HFFc6 (cell line): ENCODE measurements at regions not wholly inside any gene's neighbourhood (a gene's known extent, or its start where the extent isn't known, plus 50 kb on each side); places are given as distances from the start of the nearest gene placed in this dataset.

ENCODE experiments used
- DNase-seq: peaks from one replicate; pipeline ENCODE4 v3.0.0-alpha.2; 2018
- H3K27ac Mint-ChIP-seq: 2 replicates; pipeline ENCODE4 v1.8.0; 2020; ENCODE audit warnings: mild to moderate bottlenecking, mixed read lengths
- H3K27me3 Mint-ChIP-seq: 2 replicates; pipeline ENCODE4 v1.8.0; 2021; ENCODE audit warnings: mild to moderate bottlenecking, moderate library complexity, mixed read lengths; ENCODE audit not compliant: insufficient read depth
- H3K36me3 Mint-ChIP-seq: 2 replicates; pipeline ENCODE4 v1.8.0; 2021; ENCODE audit warnings: low read depth, mixed read lengths
- H3K4me1 Mint-ChIP-seq: 2 replicates; pipeline ENCODE4 v1.8.0; 2020; ENCODE audit warnings: low read depth, mixed read lengths
- H3K4me3 Mint-ChIP-seq: 2 replicates; pipeline ENCODE4 v1.8.0; 2020; ENCODE audit warnings: mild to moderate bottlenecking, moderate library complexity, mixed read lengths
- H3K9me3 Mint-ChIP-seq: 2 replicates; pipeline ENCODE4 v1.8.0; 2020; ENCODE audit warnings: mild to moderate bottlenecking, mixed read lengths
- CTCF ChIP-seq: fragments of 200-600 bp; sonication (generic); IDR thresholded peaks from 2 replicates; pipeline ENCODE4 v1.5.0; 2021; ENCODE audit warnings: antibody characterized with exemption, mild to moderate bottlenecking

GRCh38 chr2:196566961-196567666 lies 72.4 kb upstream of the CCDC150 start:
- Mint-ChIP-seq H3K9me3 (no peaks in the 10 kb centered on the region), H3K27me3 (no peaks in the 10 kb centered on the region), H3K4me1 (peaks cover 8% of the 10 kb centered on the region; the same call in 1 of the 2 replicates), H3K27ac (no peak overlapping the region), H3K36me3 (no peaks in the 10 kb centered on the region), H3K4me3 (no peak overlapping the region)
- DNase-seq, result no peak
- no peak for TF ChIP-seq CTCF

- TF ChIP-seq CTCF, result no peak
- no peak overlapping the region for H3K4me3 Mint-ChIP-seq
- H3K27me3 Mint-ChIP-seq, result no peaks in the 10 kb centered on the region
- no peaks in the 10 kb centered on the region for H3K9me3 Mint-ChIP-seq
- no peaks in the 10 kb centered on the region for H3K36me3 Mint-ChIP-seq
- H3K4me1 Mint-ChIP-seq, result peaks cover 8% of the 10 kb centered on the region; the same call in 1 of the 2 replicates
- no peak for DNase-seq
- H3K27ac Mint-ChIP-seq, result no peak overlapping the region
These were observed 71.0 kb upstream of the CCDC150 start for GRCh38 chr2:196568506-196568905.

- Mint-ChIP-seq H3K36me3 (0 out of 2 replicates have a peak, but pooled peaks cover 4% of the 10 kb centered on the region), H3K4me1 (peaks cover 47% of the 10 kb centered on the region), H3K27ac (no peak overlapping the region), H3K27me3 (no peaks in the 10 kb centered on the region; the same call in 1 of the 2 replicates), H3K4me3 (no peak overlapping the region), H3K9me3 (no peaks in the 10 kb centered on the region; the same call in 1 of the 2 replicates)
- no peak for TF ChIP-seq CTCF
- DNase-seq, result no peak
These were observed 54.6 kb upstream of the CCDC150 start for GRCh38 chr2:196584903-196585302.

- DNase-seq, result peak; percentile 94
- Mint-ChIP-seq H3K36me3 (0 out of 2 replicates have a peak, but pooled peaks cover 4% of the 10 kb centered on the region), H3K27ac (peak overlapping the region; percentile 72), H3K27me3 (no peaks in the 10 kb centered on the region; the same call in 1 of the 2 replicates), H3K4me1 (peaks cover 64% of the 10 kb centered on the region), H3K9me3 (no peaks in the 10 kb centered on the region), H3K4me3 (peak overlapping the region; percentile 51)
- TF ChIP-seq CTCF, result no peak
These were observed 53.0 kb upstream of the CCDC150 start for GRCh38 chr2:196586511-196586991.

GRCh38 chr2:196587056-196587455 lies 52.5 kb upstream of the CCDC150 start:
- peak overlapping the region; percentile 51; the same call in 1 of the 2 replicates for H3K4me3 Mint-ChIP-seq
- no peak for DNase-seq
- no peaks in the 10 kb centered on the region; the same call in 1 of the 2 replicates for H3K27me3 Mint-ChIP-seq
- H3K27ac Mint-ChIP-seq, result peak overlapping the region; percentile 72
- TF ChIP-seq CTCF, result no peak
- H3K4me1 Mint-ChIP-seq, result peaks cover 69% of the 10 kb centered on the region
- H3K9me3 Mint-ChIP-seq, result no peaks in the 10 kb centered on the region
- H3K36me3 Mint-ChIP-seq, result 0 out of 2 replicates have a peak, but pooled peaks cover 4% of the 10 kb centered on the region
